Activated CD4-positive, alpha-beta T cell treated with anti-CD3 and anti-CD28 coated beads for 1 hour (primary cell): ENCODE measurements at regions not wholly inside any gene's neighbourhood (a gene's known extent, or its start where the extent isn't known, plus 50 kb on each side); places are given as distances from the start of the nearest gene placed in this dataset.
"Not testable (repeated sequence)": the region's sequence is repeated elsewhere in the genome, so short reads cannot be mapped to it uniquely, and the experiment has no call there.

ENCODE experiments used
- DNase-seq: peaks from one replicate; pipeline ENCODE4 v3.0.0-alpha.2; 2020

DNA sequence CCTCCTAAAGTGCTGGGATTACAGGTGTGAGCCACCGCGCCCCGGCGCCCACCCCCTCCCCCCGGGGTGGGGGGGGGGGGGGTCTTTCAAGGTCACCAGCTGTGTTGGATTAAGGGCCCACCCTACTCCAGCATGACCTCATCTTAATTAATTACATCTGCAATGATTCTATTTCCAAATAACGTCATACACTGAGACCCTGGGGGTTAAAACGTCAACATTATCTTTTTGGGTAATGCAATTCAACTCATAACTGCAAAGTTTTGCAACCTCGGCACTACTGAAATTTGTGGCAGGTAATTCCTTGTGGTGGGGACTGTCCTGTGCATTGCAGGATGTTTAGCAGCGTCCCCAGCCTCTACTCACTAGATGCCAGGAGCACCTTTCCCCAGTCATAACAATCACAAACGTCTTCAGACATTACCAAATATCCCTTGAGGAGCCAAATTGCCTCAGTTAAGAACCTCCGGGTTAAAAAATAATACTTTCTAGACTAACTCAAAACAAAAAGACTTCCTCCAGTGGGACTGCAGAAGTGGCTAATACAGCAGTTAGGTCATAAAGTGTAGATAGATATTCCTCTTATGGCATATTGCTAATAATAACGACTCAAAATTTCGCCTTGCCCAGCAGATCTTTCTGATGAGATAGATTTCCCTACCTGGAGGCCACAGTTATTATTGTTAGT lies 233.0 kb upstream of the KAZN start:
- no peak for DNase-seq

- no peak for DNase-seq
These were observed 232.1 kb upstream of the KAZN start for GRCh38 chr1:14366091-14367018.

GRCh38 chr1:14367451-14367850 lies 231.0 kb upstream of the KAZN start:
- no peak for DNase-seq

GRCh38 chr1:14369526-14370213 lies 228.8 kb upstream of the KAZN start:
- no peak for DNase-seq

DNA sequence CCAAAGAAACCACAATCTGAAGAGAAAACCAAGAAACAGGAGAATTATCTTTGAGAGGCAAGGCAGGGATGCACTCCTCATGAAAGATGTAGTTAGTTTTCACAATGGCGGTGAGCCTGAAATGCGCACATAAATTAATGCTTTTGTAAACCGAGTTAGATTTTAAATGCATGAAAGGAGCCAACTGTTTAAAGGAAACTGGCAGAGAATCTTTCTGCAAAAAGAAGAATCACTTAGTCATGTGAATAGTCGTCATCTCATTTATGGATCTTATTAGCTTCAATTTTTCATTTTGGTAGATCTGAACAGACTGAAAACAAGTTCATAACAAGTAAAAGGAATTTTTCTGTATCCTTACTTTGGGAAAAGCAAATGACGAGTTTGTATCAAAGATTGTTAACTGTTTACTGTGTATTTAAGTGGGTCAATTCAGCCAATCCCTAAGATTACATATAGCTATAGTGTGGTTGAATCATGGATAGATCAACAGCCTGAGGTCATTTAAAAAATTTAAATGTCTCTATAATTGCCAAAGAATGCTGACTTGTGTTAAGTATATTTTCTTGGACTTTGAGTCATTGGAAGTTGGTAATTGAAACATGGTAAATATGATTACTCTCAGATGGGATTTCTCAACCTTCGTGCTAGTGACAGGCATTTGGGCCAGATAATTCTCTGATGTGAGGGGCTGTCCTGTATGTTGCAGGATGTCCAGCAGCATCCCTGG lies 226.6 kb upstream of the KAZN start:
- no peak for DNase-seq

GRCh38 chr1:14372526-14372925 lies 226.0 kb upstream of the KAZN start:
- DNase-seq, result no peak

GRCh38 chr1:14373081-14373758 lies 225.3 kb upstream of the KAZN start:
- DNase-seq, result no peak

- no peak for DNase-seq
These were observed 223.3 kb upstream of the KAZN start for GRCh38 chr1:14375226-14375625.

- DNase-seq, result no peak
These were observed 221.1 kb upstream of the KAZN start for GRCh38 chr1:14377386-14377785.

DNA sequence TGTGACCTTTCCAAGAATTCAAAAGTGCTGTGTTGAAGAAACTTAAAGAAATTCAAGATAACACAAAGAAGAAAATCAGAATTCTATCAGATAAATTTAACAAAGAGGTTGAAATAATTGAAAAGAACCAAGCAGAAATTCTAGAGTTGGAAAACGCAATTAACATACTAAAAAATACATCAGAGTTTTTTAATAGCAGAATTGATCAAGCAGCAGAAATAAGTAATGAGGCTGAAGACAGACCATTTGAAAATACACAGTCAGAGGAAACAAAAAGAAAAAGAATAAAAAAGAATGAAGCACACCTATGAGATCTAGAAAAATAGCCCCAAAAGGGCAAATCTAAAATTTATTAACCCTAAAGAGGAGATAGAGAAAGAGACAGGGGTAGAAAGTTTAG lies 218.1 kb upstream of the KAZN start:
- no peak for DNase-seq

- DNase-seq, result no peak
These were observed 207.7 kb upstream of the KAZN start for GRCh38 chr1:14390816-14391215.

GRCh38 chr1:14392161-14392858 lies 206.2 kb upstream of the KAZN start:
- DNase-seq, result no peak

DNA sequence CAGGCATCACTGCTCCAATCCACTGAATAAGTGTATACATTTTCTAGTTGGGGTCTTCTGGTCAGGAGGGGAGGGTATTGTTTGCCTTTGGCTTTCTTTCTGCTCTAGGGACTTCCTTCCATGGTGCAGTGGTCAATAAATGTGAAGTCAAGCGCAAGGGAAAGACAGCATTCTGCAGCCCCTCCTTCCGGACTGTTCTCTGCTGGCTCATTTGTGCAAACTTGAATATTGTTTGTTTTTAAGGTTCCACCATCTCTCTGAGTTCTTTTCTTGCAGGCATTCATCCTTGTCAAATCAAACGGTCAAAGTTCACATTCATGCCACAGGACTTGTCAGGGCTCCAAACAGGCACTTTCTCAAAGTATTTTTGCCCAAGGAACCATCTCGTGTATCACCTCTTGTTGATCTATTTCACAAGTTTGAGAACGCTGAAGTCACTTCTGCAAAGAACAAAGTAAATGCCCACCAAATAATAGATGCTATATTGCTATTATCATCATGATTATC lies 205.6 kb upstream of the KAZN start:
- no peak for DNase-seq

DNA sequence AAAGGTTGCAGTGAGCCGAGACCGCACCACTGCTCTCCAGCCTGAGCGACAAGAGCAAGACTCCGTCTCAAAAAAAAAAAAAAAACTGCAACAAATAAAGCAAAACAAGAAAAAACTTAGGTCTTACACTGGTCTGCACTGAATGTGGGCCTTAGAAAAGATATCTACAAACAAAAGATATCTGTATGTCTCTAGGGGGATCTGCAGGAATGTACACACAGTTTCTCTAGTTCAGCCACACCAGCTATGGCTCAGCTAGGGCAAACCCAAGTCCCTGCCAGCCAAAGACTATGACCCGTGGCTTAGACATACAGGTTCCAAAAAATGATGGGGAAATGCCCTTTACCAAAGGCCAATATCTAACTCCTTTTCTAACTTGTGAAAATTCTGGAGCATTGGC lies 202.4 kb upstream of the KAZN start:
- no peak for DNase-seq

DNA sequence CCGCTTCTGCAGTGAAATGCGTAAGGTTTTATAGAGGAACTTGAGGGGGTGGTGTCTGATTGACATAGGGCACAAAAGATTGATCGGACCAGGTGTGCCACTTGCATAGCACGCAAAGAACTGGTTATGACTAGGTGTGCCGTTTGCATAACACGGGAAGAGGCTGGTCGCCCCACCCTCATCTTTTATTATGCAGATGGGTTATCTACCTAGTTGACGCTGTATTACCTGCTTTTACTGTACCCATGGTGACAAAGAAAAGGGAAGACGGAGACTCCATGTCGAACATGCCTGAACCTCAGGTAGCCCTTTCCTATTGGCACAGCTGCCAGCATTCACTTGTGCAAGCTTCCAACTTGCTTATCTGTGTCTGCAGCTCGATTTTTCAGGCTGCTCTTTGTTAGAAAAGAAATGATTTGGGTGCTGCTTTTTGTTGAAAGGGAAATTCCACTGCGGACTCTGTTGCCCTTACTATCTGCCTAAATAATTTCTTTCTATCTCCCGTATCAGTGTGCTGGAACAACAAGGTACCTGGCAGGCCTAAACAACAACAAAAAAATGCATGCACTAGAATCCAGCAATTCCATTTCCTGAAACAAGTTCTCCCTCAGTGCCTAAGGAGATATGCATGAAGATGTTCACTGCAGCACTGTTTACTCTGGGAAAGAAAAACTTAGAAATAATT lies 194.4 kb upstream of the KAZN start:
- DNase-seq, result no peak

DNA sequence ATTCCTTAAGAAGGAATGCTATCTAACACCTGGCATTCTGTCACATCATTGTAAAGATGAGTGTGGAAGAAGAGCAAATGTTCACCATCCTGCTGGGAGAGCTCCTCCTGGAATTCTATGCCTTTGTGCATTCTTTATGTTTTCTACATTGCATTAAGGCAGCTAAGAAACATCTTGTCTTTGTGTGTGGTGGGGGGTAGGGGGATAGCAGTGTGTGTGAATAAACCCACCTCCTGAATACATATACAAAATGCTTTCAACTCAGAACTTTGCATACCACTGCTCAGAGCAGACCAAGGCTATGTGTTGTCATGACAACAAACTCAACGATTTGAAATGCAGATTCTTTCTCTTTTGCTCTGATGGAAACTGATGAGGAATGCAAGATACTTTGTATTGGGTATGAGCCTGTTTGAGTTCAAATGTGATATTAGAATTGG lies 193.6 kb upstream of the KAZN start:
- DNase-seq, result no peak

GRCh38 chr1:14412235-14412634 lies 186.2 kb upstream of the KAZN start:
- no peak for DNase-seq

DNA sequence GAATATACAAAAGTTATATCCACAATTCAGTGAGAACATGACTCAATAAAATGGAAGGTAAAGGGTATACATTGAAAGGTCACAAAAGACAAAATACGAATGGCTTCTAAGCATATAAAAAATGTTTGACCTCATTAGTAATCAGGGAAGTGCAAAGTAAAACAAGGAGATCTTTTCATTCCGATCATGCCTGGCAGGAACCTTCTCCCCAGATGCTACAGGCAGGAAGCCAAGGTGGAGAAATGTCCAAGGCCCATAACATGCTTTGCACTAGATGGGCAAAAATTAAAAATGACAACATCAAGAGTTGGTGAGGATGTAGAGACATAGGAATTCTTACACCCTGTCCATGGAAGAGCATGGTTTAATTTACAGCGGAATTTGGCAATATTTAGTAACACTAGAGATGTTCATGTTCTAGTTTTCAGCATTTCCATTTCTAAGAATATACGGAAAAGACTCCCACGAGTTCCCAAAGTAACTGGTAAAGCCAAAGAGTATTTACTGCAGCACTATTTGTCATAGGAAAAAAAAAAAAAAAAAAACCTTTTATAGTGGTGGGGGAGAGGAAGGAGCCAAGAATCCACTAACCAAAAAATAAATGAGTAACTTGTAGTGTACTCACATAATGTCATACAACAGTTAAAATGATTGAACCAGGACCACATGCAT lies 184.5 kb upstream of the KAZN start:
- DNase-seq, result no peak

DNA sequence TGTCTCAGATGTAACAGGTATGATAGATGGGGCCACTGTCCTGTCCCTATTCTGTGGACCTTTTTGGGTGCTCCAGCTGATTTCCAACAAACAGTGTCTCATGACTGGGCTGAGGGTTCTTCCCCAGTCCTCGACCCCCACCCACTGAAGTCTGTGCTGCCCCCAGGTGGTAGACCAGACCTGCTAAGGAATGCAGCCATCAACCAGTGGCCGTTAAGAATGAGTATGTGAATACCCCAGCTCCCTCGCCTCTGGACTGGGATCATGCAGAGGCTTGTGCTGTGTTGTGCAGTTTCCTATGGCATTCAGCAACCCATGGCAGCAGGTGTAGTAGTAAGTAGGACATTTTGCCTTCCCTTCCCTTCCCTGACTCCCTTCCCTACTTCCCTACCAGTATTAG lies 183.1 kb upstream of the KAZN start:
- no peak for DNase-seq

DNA sequence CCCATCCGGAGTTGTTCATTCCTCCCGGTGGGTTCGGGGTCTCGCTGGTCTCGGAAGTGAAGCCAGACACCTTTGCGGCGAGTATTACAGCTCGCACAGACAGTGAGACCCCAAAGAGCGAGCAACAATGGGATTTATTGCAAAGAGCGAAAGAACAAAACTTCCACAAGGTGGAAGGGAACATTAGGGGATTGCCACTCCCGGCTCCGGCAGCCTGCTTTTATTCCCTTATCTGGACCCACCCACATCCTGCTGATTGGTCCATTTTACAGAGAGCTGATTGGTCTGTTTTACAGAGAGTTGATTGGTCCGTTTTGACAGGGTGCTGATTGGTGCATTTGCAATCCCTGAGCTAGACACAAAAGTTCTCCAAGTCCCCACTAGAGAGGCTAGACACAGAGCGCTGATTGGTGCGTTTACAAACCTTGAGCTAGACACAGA lies 178.7 kb upstream of the KAZN start:
- not testable (repeated sequence) for DNase-seq
